K562 (cell line): ENCODE measurements at regions not wholly inside any gene's neighbourhood (a gene's known extent, or its start where the extent isn't known, plus 50 kb on each side); places are given as distances from the start of the nearest gene placed in this dataset.

Experiments
- ATAC-seq: fragments of 200-7000 bp; cut with Tn5 transposase; 3 replicates; pipeline ENCODE4 v1.9.1; 2020; ENCODE audit warnings: moderate library complexity
- BruUV-seq: library from RNA; stranded (reverse); fragments of 400-500 nt; replicated peaks from 2 replicates; lab custom pipeline; 2021; lab: Mats Ljungman, UMichigan
- CTCF ChIA-PET: fragments of 300-600 bp; formaldehyde crosslinking; extraction: SDS; loops from one replicate; lab custom pipeline; 2021; ENCODE audit warnings: low intra/inter-chr PET ratio; lab: Yijun Ruan, JAX
- POLR2A ChIA-PET: fragments of 300-600, 350-650 bp; sonication (Branson Sonifier 250); formaldehyde crosslinking; extraction: SDS; loops from one replicate; lab custom pipeline; 2021; ENCODE audit warnings: antibody characterized with exemption, inconsistent platforms; lab: Yijun Ruan, JAX
- DNase-seq, 4 experiments: peaks; one replicate each; pipeline versions ENCODE4 v3.0.0 to v3.0.0-alpha.2; 2011 to 2018; ENCODE audit warnings: low spot score in 3 of 4, mixed read lengths in 3 of 4; ENCODE audit errors: extremely low read depth in 1 of 4
- FAIRE-seq: peaks from 2 replicates; lab custom pipeline; 2011; peaks lifted over from hg19 to GRCh38; lab: Jason Lieb, UNC
- H2AFZ ChIP-seq: 2 replicates; pipeline ENCODE4 v1.6.0; 2011; ENCODE audit warnings: low read depth, low read length, control low read depth, inconsistent platforms
- H3K27ac ChIP-seq: fragments of 200-600 bp; 3 replicates; pipeline ENCODE4 v1.8.0; 2011; ENCODE audit warnings: low read depth, mild to moderate bottlenecking, control low read depth, inconsistent platforms, low read length, moderate library complexity, mixed read lengths; ENCODE audit errors: extremely low read depth
- H3K27me3 ChIP-seq, 2 experiments: fragments of 300-600 bp in 1 of 2; 2 replicates in 1 of 2; 3 replicates in 1 of 2; pipeline versions ENCODE4 v1.6.0 to v1.8.0; 2011; ENCODE audit warnings: inconsistent platforms in 2 of 2, low read length in 2 of 2, mild to moderate bottlenecking in 1 of 2, mixed read lengths in 1 of 2, moderate library complexity in 1 of 2; ENCODE audit not compliant: control insufficient read depth in 2 of 2, insufficient read depth in 2 of 2
- H3K36me3 ChIP-seq: fragments of 300-600 bp; 3 replicates; pipeline ENCODE4 v1.8.0; 2011; ENCODE audit warnings: mild to moderate bottlenecking, low read length, inconsistent platforms; ENCODE audit not compliant: control insufficient read depth, insufficient read depth
- H3K4me1 ChIP-seq, 2 experiments: fragments of 200-600 bp in 1 of 2; replicated peaks in 1 of 2; 2 replicates in 1 of 2; 3 replicates in 1 of 2; pipeline versions ENCODE4 v1.5.1 to v1.8.0; 2011; ENCODE audit warnings: inconsistent platforms in 2 of 2, low read length in 2 of 2, mild to moderate bottlenecking in 1 of 2, mixed read lengths in 1 of 2, moderate library complexity in 1 of 2; ENCODE audit not compliant: control insufficient read depth in 2 of 2, insufficient read depth in 2 of 2
- H3K4me2 ChIP-seq: 2 replicates; pipeline ENCODE4 v1.6.1; 2011; ENCODE audit warnings: low read length, control low read depth, inconsistent platforms, mixed read lengths; ENCODE audit not compliant: insufficient read depth
- H3K4me3 ChIP-seq: fragments of 200-600 bp; sonication (generic), shearing (Covaris generic); 2 replicates; pipeline ENCODE4 v1.5.1; 2016; ENCODE audit warnings: control low read depth, inconsistent platforms
- H3K79me2 ChIP-seq: fragments of 200-600 bp; 3 replicates; pipeline ENCODE4 v1.8.0; 2011; ENCODE audit warnings: low read length, inconsistent platforms; ENCODE audit not compliant: control insufficient read depth, insufficient read depth
- H3K9ac ChIP-seq, 2 experiments: 2 replicates each; pipeline versions ENCODE4 v1.6.0 to v1.6.1; 2011; ENCODE audit warnings: low read depth in 2 of 2, low read length in 2 of 2, control low read depth in 1 of 2, inconsistent platforms in 1 of 2, mild to moderate bottlenecking in 1 of 2, mixed read lengths in 1 of 2; ENCODE audit not compliant: insufficient read depth in 1 of 2
- H3K9me1 ChIP-seq: one replicate; pipeline ENCODE4 v1.6.0; 2011; ENCODE audit warnings: inconsistent platforms, mild to moderate bottlenecking, low read length, moderate library complexity; ENCODE audit not compliant: control insufficient read depth, insufficient read depth
- H3K9me3 ChIP-seq: replicated peaks from 2 replicates; pipeline ENCODE4 v1.5.1; 2011; ENCODE audit warnings: low read depth, low read length, inconsistent platforms; ENCODE audit not compliant: control insufficient read depth, insufficient read depth
- H4K20me1 ChIP-seq: replicated peaks from 2 replicates; pipeline ENCODE4 v1.6.1; 2011; ENCODE audit warnings: low read length, inconsistent platforms, mixed read lengths; ENCODE audit not compliant: control insufficient read depth, insufficient read depth
- BRCA1 ChIP-seq, 2 experiments: fragments of 450-650 bp in 1 of 2; sonication (generic) in 1 of 2; formaldehyde crosslinking in 1 of 2; IDR thresholded peaks; 2 replicates each; pipeline versions ENCODE4 v1.5.0 to v1.6.1; 2017 to 2020; ENCODE audit warnings: mild to moderate bottlenecking in 1 of 2, missing genetic modification reagents in 1 of 2
- DPF2 ChIP-seq: fragments of 450-650 bp; IDR thresholded peaks from 2 replicates; pipeline ENCODE4 v1.6.1; 2016
- FOXM1 ChIP-seq, 2 experiments: fragments of 450-650 bp in 1 of 2; sonication (generic) in 1 of 2; formaldehyde crosslinking in 1 of 2; IDR thresholded peaks; 2 replicates each; pipeline versions ENCODE4 v1.6.1 to v1.9.0; 2017 to 2022; ENCODE audit warnings: low read depth in 2 of 2, mild to moderate bottlenecking in 2 of 2, missing genetic modification reagents in 1 of 2, moderate library complexity in 1 of 2
- LEF1 ChIP-seq: fragments of 450-650 bp; IDR thresholded peaks from 2 replicates; pipeline ENCODE4 v1.6.1; 2016; ENCODE audit warnings: mild to moderate bottlenecking
- ZNF347 ChIP-seq: fragments of 450-650 bp; formaldehyde crosslinking; IDR thresholded peaks from 2 replicates; pipeline ENCODE4 v1.4.0; 2020; ENCODE audit warnings: low read depth, mild to moderate bottlenecking, moderate library complexity
- ZNF589 ChIP-seq: fragments of 200-800 bp; sonication (Bioruptor generic); IDR thresholded peaks from 2 replicates; pipeline ENCODE4 v1.6.1; 2016; ENCODE audit warnings: low read depth, missing genetic modification characterization, missing compliant biosample characterization
- WGBS: fragments of 100-300 bp; shearing (Covaris generic); methylation state at CpG from one replicate; pipeline ENCODE4 v1.1.6; 2016; ENCODE audit warnings: low coverage, mixed read lengths; ENCODE audit not compliant: insufficient coverage; ENCODE audit errors: missing lambda C conversion rate; 5-methylcytosine and 5-hydroxymethylcytosine counted together
- in situ Hi-C: fragments of 300-500 bp; cut with MboI; formaldehyde crosslinking; loops from 4 replicates; pipeline ENCODE4 v1.15.0; 2018; ENCODE audit warnings: inconsistent platforms, mixed read lengths
- intact Hi-C: fragments of 100-400 bp; cut with micrococcal nuclease; formaldehyde crosslinking; loops from 2 replicates; pipeline ENCODE4 v1.14.2; 2022
- TF ChIP-seq, protein P1 (sequence below): sonication (generic); formaldehyde crosslinking; IDR thresholded peaks from 2 replicates; pipeline ENCODE4 v1.8.1; 2023; ENCODE audit warnings: mild to moderate bottlenecking, missing genetic modification reagents
- TF ChIP-seq, protein P2 (sequence below): fragments of 450-650 bp; formaldehyde crosslinking; IDR thresholded peaks from 2 replicates; pipeline ENCODE4 v1.4.0; 2020; ENCODE audit warnings: mild to moderate bottlenecking, moderate library complexity
- TF ChIP-seq, protein P3 (sequence below): fragments of 250-450 bp; sonication (Bioruptor Pico); IDR thresholded peaks from 2 replicates; pipeline ENCODE4 v1.4.0; 2020; ENCODE audit warnings: mild to moderate bottlenecking, moderate library complexity, borderline replicate concordance
- TF ChIP-seq, protein P4 (sequence below), 2 experiments: fragments of 200-800 bp in 1 of 2; sonication (Bioruptor generic) in 1 of 2; sonication (generic) in 1 of 2; formaldehyde crosslinking in 1 of 2; IDR thresholded peaks in 1 of 2; conservative IDR thresholded peaks in 1 of 2; 2 replicates each; pipeline versions ENCODE4 v1.5.0 to v1.6.1; 2016 to 2020; ENCODE audit warnings: missing compliant biosample characterization in 1 of 2, missing genetic modification characterization in 1 of 2, missing genetic modification reagents in 1 of 2
- TF ChIP-seq, protein P5 (sequence below): sonication (generic); formaldehyde crosslinking; IDR thresholded peaks from 2 replicates; pipeline ENCODE4 v1.8.1; 2022; ENCODE audit warnings: missing genetic modification reagents

DNA sequence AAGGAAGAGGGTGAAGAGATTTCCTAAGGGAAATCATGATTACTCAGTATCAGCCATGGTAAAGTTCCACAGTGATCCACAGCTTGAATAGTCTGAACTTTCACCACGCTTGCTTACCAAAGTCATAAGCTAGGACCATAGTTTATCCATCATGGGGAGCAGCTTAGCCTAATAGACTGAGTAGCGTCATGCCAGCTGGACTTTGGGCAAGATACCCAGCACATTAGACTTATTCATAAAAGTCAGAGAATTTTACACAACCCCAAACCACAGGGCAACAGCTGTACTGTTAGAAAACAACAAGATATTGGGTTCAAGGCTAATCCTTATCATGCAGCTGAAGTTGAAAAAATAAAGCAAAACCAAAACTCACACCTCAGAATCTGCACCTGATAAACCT is 491.0 kb downstream of the XPNPEP1 start (continued):
- TF ChIP-seq, protein P1, sequence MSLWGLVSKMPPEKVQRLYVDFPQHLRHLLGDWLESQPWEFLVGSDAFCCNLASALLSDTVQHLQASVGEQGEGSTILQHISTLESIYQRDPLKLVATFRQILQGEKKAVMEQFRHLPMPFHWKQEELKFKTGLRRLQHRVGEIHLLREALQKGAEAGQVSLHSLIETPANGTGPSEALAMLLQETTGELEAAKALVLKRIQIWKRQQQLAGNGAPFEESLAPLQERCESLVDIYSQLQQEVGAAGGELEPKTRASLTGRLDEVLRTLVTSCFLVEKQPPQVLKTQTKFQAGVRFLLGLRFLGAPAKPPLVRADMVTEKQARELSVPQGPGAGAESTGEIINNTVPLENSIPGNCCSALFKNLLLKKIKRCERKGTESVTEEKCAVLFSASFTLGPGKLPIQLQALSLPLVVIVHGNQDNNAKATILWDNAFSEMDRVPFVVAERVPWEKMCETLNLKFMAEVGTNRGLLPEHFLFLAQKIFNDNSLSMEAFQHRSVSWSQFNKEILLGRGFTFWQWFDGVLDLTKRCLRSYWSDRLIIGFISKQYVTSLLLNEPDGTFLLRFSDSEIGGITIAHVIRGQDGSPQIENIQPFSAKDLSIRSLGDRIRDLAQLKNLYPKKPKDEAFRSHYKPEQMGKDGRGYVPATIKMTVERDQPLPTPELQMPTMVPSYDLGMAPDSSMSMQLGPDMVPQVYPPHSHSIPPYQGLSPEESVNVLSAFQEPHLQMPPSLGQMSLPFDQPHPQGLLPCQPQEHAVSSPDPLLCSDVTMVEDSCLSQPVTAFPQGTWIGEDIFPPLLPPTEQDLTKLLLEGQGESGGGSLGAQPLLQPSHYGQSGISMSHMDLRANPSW (CRISPR knock-in tag) = no peak
- TF ChIP-seq ZNF589 (CRISPR knock-in tag) (no peak), LEF1 (no peak)

DNA sequence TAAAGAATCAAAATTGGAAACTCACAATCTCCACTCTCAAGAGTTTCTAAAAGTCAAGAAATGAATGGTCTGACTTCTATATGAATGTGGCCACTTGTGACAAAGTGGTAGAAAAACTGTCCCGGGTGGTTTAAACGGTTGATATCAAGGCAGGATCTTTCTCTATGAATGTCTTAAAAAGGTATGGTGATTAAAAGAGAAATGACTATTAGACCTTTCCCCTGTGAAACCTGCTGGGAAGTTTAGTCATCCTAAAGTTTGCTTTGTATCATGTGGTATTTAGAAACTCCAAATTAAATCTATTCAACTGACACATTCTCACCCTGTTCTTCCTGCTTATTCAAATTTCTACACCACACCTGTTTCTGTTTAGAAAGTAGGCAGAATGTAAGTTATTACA is 492.5 kb downstream of the XPNPEP1 start:
- Histone ChIP-seq H3K79me2 (no peaks in the 10 kb centered on the region), H2AFZ (no peak overlapping the region), H3K27me3 (no peaks in the 10 kb centered on the region), H3K4me2 (no peak overlapping the region), H3K9me1 (no peaks in the 10 kb centered on the region), H3K36me3 (no peaks in the 10 kb centered on the region), H3K9me3 (no peaks in the 10 kb centered on the region), H3K4me3 (no peak overlapping the region), H3K4me1 (no peaks in the 10 kb centered on the region), H3K9ac (no peak overlapping the region), H3K27ac (no peak overlapping the region), H4K20me1 (no peaks in the 10 kb centered on the region)
- ChIA-PET POLR2A (no interaction called here), CTCF (no interaction called here)
- no TSS peak for BruUV-seq
- FAIRE-seq (no peak), DNase-seq (no peak), ATAC-seq (no peak)
- WGBS = 0% methylated on average over 2 of the region's 2 CpGs
- intact Hi-C loops = no loop called here
- in situ Hi-C loops = no loop called here
- TF ChIP-seq BRCA1 (IDR thresholded peaks at IDR 0.05) = no peak
- no peak for TF ChIP-seq BRCA1 (CRISPR knock-in tag; IDR thresholded peaks at IDR 0.05)
- TF ChIP-seq, protein P2, sequence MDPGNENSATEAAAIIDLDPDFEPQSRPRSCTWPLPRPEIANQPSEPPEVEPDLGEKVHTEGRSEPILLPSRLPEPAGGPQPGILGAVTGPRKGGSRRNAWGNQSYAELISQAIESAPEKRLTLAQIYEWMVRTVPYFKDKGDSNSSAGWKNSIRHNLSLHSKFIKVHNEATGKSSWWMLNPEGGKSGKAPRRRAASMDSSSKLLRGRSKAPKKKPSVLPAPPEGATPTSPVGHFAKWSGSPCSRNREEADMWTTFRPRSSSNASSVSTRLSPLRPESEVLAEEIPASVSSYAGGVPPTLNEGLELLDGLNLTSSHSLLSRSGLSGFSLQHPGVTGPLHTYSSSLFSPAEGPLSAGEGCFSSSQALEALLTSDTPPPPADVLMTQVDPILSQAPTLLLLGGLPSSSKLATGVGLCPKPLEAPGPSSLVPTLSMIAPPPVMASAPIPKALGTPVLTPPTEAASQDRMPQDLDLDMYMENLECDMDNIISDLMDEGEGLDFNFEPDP (CRISPR knock-in tag) = no peak
- no peak for TF ChIP-seq ZNF347 (CRISPR knock-in tag)
- TF ChIP-seq, protein P3, sequence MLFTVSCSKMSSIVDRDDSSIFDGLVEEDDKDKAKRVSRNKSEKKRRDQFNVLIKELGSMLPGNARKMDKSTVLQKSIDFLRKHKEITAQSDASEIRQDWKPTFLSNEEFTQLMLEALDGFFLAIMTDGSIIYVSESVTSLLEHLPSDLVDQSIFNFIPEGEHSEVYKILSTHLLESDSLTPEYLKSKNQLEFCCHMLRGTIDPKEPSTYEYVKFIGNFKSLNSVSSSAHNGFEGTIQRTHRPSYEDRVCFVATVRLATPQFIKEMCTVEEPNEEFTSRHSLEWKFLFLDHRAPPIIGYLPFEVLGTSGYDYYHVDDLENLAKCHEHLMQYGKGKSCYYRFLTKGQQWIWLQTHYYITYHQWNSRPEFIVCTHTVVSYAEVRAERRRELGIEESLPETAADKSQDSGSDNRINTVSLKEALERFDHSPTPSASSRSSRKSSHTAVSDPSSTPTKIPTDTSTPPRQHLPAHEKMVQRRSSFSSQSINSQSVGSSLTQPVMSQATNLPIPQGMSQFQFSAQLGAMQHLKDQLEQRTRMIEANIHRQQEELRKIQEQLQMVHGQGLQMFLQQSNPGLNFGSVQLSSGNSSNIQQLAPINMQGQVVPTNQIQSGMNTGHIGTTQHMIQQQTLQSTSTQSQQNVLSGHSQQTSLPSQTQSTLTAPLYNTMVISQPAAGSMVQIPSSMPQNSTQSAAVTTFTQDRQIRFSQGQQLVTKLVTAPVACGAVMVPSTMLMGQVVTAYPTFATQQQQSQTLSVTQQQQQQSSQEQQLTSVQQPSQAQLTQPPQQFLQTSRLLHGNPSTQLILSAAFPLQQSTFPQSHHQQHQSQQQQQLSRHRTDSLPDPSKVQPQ (CRISPR knock-in tag) = no peak
- TF ChIP-seq, protein P4, sequence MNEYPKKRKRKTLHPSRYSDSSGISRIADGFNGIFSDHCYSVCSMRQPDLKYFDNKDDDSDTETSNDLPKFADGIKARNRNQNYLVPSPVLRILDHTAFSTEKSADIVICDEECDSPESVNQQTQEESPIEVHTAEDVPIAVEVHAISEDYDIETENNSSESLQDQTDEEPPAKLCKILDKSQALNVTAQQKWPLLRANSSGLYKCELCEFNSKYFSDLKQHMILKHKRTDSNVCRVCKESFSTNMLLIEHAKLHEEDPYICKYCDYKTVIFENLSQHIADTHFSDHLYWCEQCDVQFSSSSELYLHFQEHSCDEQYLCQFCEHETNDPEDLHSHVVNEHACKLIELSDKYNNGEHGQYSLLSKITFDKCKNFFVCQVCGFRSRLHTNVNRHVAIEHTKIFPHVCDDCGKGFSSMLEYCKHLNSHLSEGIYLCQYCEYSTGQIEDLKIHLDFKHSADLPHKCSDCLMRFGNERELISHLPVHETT (CRISPR knock-in tag; conservative IDR thresholded peaks at IDR 0.05 in 1 of 2, IDR thresholded peaks at IDR 0.05 in 1 of 2) = no peak
- TF ChIP-seq DPF2 = no peak
- TF ChIP-seq FOXM1 (IDR thresholded peaks at IDR 0.05; ENCODE audit: low read depth) = no peak
- no peak for TF ChIP-seq FOXM1 (CRISPR knock-in tag; IDR thresholded peaks at IDR 0.05; ENCODE audit: low read depth)
- TF ChIP-seq, protein P5, sequence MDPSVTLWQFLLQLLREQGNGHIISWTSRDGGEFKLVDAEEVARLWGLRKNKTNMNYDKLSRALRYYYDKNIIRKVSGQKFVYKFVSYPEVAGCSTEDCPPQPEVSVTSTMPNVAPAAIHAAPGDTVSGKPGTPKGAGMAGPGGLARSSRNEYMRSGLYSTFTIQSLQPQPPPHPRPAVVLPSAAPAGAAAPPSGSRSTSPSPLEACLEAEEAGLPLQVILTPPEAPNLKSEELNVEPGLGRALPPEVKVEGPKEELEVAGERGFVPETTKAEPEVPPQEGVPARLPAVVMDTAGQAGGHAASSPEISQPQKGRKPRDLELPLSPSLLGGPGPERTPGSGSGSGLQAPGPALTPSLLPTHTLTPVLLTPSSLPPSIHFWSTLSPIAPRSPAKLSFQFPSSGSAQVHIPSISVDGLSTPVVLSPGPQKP (CRISPR knock-in tag) = no peak
